ENCODE measurements at regions not wholly inside any gene's neighbourhood (a gene's known extent, or its start where the extent isn't known, plus 50 kb on each side); places are given as distances from the start of the nearest gene placed in this dataset.

- TF ChIP-seq CTCF (IDR thresholded peaks at IDR 0.05) (no peak), POLR2A (IDR thresholded peaks at IDR 0.05) (no peak)
These were observed 66.6 kb upstream of the PLCL2 start for GRCh38 chr3:16818194-16818593.
